Karpas-422 (cell line): ENCODE measurements at regions not wholly inside any gene's neighbourhood (a gene's known extent, or its start where the extent isn't known, plus 50 kb on each side); places are given as distances from the start of the nearest gene placed in this dataset.

Experiments used
- DNase-seq: peaks from one replicate; pipeline ENCODE4 v3.0.0-alpha.2; 2015
- H2AFZ ChIP-seq: fragments of 200-600 bp; sonication (generic); 2 replicates; pipeline ENCODE4 v1.6.1; 2014; ENCODE audit warnings: antibody characterized with exemption, low read length, mixed read lengths
- H3K27ac ChIP-seq: fragments of 200-600 bp; sonication (generic); 2 replicates; pipeline ENCODE4 v1.5.1; 2014; ENCODE audit warnings: mild to moderate bottlenecking, low read length, moderate library complexity
- H3K27me3 ChIP-seq: fragments of 200-600 bp; sonication (generic); 2 replicates; pipeline ENCODE4 v1.6.1; 2014; ENCODE audit warnings: low read length, mixed read lengths
- H3K36me3 ChIP-seq: fragments of 200-600 bp; sonication (generic); 2 replicates; pipeline ENCODE4 v1.6.1; 2014; ENCODE audit warnings: low read length, mixed read lengths; ENCODE audit not compliant: insufficient read depth
- H3K4me1 ChIP-seq: fragments of 200-600 bp; sonication (generic); 2 replicates; pipeline ENCODE4 v1.6.1; 2014; ENCODE audit warnings: mild to moderate bottlenecking, low read length, mixed read lengths
- H3K4me2 ChIP-seq: fragments of 200-600 bp; sonication (generic); 2 replicates; pipeline ENCODE4 v1.6.1; 2014; ENCODE audit warnings: low read length, low read depth, mild to moderate bottlenecking; ENCODE audit not compliant: poor library complexity, severe bottlenecking
- H3K4me3 ChIP-seq: fragments of 200-600 bp; sonication (generic); 2 replicates; pipeline ENCODE4 v1.5.1; 2014; ENCODE audit warnings: mild to moderate bottlenecking, antibody characterized with exemption, low read length, mixed read lengths
- H3K79me2 ChIP-seq: fragments of 200-600 bp; sonication (generic); 2 replicates; pipeline ENCODE4 v1.6.1; 2014; ENCODE audit warnings: mild to moderate bottlenecking, low read length, mixed read lengths
- H3K9ac ChIP-seq: fragments of 200-600 bp; sonication (generic); 2 replicates; pipeline ENCODE4 v1.6.0; 2014; ENCODE audit warnings: low read length
- H3K9me2 ChIP-seq: fragments of 200-600 bp; sonication (generic), shearing (Covaris generic); replicated peaks from 2 replicates; pipeline ENCODE4 v1.6.0; 2014; ENCODE audit warnings: mild to moderate bottlenecking, low read length, moderate library complexity; ENCODE audit not compliant: insufficient read depth
- H3K9me3 ChIP-seq: fragments of 300-700, 200-600 bp; sonication (generic); 2 replicates; pipeline ENCODE4 v1.6.1; 2014; ENCODE audit warnings: low read length, mixed read lengths
- H4K20me1 ChIP-seq: fragments of 200-600 bp; sonication (generic); 2 replicates; pipeline ENCODE4 v1.6.1; 2014; ENCODE audit warnings: mild to moderate bottlenecking, antibody characterized with exemption, low read length, low read depth; ENCODE audit not compliant: insufficient read depth

GRCh38 chr2:236715077-236715476, 145.5 kb downstream of the ACKR3 start:
- Histone ChIP-seq H4K20me1 (no peaks in the 10 kb centered on the region), H3K27ac (no peak overlapping the region), H3K4me2 (no peak overlapping the region), H3K27me3 (no peaks in the 10 kb centered on the region), H2AFZ (no peak overlapping the region), H3K9me2 (no peaks in the 10 kb centered on the region), H3K9me3 (no peaks in the 10 kb centered on the region), H3K4me1 (no peaks in the 10 kb centered on the region), H3K9ac (no peak overlapping the region), H3K79me2 (no peaks in the 10 kb centered on the region), H3K4me3 (no peak overlapping the region), H3K36me3 (no peaks in the 10 kb centered on the region)
- no peak for DNase-seq

- no peak overlapping the region for H3K4me2 ChIP-seq
- H4K20me1 ChIP-seq, result no peaks in the 10 kb centered on the region
- no peaks in the 10 kb centered on the region for H3K27me3 ChIP-seq
- H3K4me3 ChIP-seq, result no peak overlapping the region
- DNase-seq, result no peak
- H3K36me3 ChIP-seq, result no peaks in the 10 kb centered on the region
- H3K79me2 ChIP-seq, result no peaks in the 10 kb centered on the region
- no peak overlapping the region for H2AFZ ChIP-seq
- H3K9ac ChIP-seq, result no peak overlapping the region
- no peaks in the 10 kb centered on the region for H3K9me2 ChIP-seq
- H3K4me1 ChIP-seq, result no peaks in the 10 kb centered on the region
- no peak overlapping the region for H3K27ac ChIP-seq
- no peaks in the 10 kb centered on the region for H3K9me3 ChIP-seq
These were observed 145.9 kb downstream of the ACKR3 start for GRCh38 chr2:236715491-236715961.

GRCh38 chr2:236717120-236717519, 147.5 kb downstream of the ACKR3 start:
- Histone ChIP-seq H3K27ac (no peak overlapping the region), H3K27me3 (no peaks in the 10 kb centered on the region), H2AFZ (no peak overlapping the region), H3K36me3 (no peaks in the 10 kb centered on the region), H3K4me1 (no peaks in the 10 kb centered on the region), H3K79me2 (no peaks in the 10 kb centered on the region), H3K4me2 (no peak overlapping the region), H3K9ac (no peak overlapping the region), H3K9me2 (no peaks in the 10 kb centered on the region), H4K20me1 (no peaks in the 10 kb centered on the region), H3K4me3 (no peak overlapping the region), H3K9me3 (no peaks in the 10 kb centered on the region)
- DNase-seq, result no peak

- H3K27ac ChIP-seq, result no peak overlapping the region
- no peaks in the 10 kb centered on the region for H3K36me3 ChIP-seq
- no peaks in the 10 kb centered on the region for H3K4me1 ChIP-seq
- no peak overlapping the region for H3K4me3 ChIP-seq
- no peak for DNase-seq
- no peak overlapping the region for H2AFZ ChIP-seq
- no peaks in the 10 kb centered on the region for H4K20me1 ChIP-seq
- no peaks in the 10 kb centered on the region for H3K79me2 ChIP-seq
- no peak overlapping the region for H3K9ac ChIP-seq
- H3K4me2 ChIP-seq, result no peak overlapping the region
- no peaks in the 10 kb centered on the region for H3K9me3 ChIP-seq
- no peaks in the 10 kb centered on the region for H3K27me3 ChIP-seq
- no peaks in the 10 kb centered on the region for H3K9me2 ChIP-seq
These were observed 148.1 kb downstream of the ACKR3 start for GRCh38 chr2:236717729-236718128.

GRCh38 chr2:236718207-236718992, 148.8 kb downstream of the ACKR3 start:
- DNase-seq, result no peak
- H3K79me2 ChIP-seq, result no peaks in the 10 kb centered on the region
- no peak overlapping the region for H3K4me2 ChIP-seq
- no peak overlapping the region for H3K4me3 ChIP-seq
- H3K9ac ChIP-seq, result no peak overlapping the region
- no peak overlapping the region for H3K27ac ChIP-seq
- no peaks in the 10 kb centered on the region for H3K27me3 ChIP-seq
- H3K9me2 ChIP-seq, result no peaks in the 10 kb centered on the region
- no peak overlapping the region for H2AFZ ChIP-seq
- no peaks in the 10 kb centered on the region for H3K9me3 ChIP-seq
- H4K20me1 ChIP-seq, result no peaks in the 10 kb centered on the region
- H3K36me3 ChIP-seq, result no peaks in the 10 kb centered on the region
- no peaks in the 10 kb centered on the region for H3K4me1 ChIP-seq

GRCh38 chr2:236719192-236719635, 149.6 kb downstream of the ACKR3 start:
- Histone ChIP-seq H3K27ac (no peak overlapping the region), H3K36me3 (no peaks in the 10 kb centered on the region), H2AFZ (no peak overlapping the region), H3K4me1 (no peaks in the 10 kb centered on the region), H3K9ac (no peak overlapping the region), H3K4me2 (no peak overlapping the region), H3K9me3 (no peaks in the 10 kb centered on the region), H3K27me3 (no peaks in the 10 kb centered on the region), H3K79me2 (no peaks in the 10 kb centered on the region), H3K4me3 (no peak overlapping the region), H3K9me2 (no peaks in the 10 kb centered on the region), H4K20me1 (no peaks in the 10 kb centered on the region)
- no peak for DNase-seq

- Histone ChIP-seq H3K9ac (no peak overlapping the region), H3K27me3 (no peaks in the 10 kb centered on the region), H3K4me2 (no peak overlapping the region), H3K36me3 (no peaks in the 10 kb centered on the region), H3K27ac (no peak overlapping the region), H3K9me2 (no peaks in the 10 kb centered on the region), H3K9me3 (no peaks in the 10 kb centered on the region), H3K4me3 (no peak overlapping the region), H4K20me1 (no peaks in the 10 kb centered on the region), H3K79me2 (no peaks in the 10 kb centered on the region), H3K4me1 (no peaks in the 10 kb centered on the region), H2AFZ (no peak overlapping the region)
- DNase-seq, result no peak
These were observed 151.4 kb downstream of the ACKR3 start for GRCh38 chr2:236720974-236721540.

GRCh38 chr2:236724200-236724599, 154.6 kb downstream of the ACKR3 start:
- no peak for DNase-seq
- Histone ChIP-seq H3K36me3 (no peaks in the 10 kb centered on the region), H3K9ac (no peak overlapping the region)

More at GRCh38 chr2:236724200-236724599, 154.6 kb downstream of the ACKR3 start:
- Histone ChIP-seq H3K9me2 (no peaks in the 10 kb centered on the region), H3K9me3 (no peaks in the 10 kb centered on the region), H3K4me1 (no peaks in the 10 kb centered on the region), H2AFZ (no peak overlapping the region), H3K4me3 (no peak overlapping the region), H3K27ac (no peak overlapping the region), H3K79me2 (no peaks in the 10 kb centered on the region), H4K20me1 (no peaks in the 10 kb centered on the region), H3K27me3 (no peaks in the 10 kb centered on the region), H3K4me2 (no peak overlapping the region)
